HL-60 (cell line): ENCODE measurements at regions not wholly inside any gene's neighbourhood (a gene's known extent, or its start where the extent isn't known, plus 50 kb on each side); places are given as distances from the start of the nearest gene placed in this dataset.

Experiments used
- DNase-seq, 2 experiments: peaks; one replicate each; pipeline ENCODE4 v3.0.0-alpha.2; 2010 to 2020; ENCODE audit warnings: low read depth in 1 of 2, low spot score in 1 of 2
- H3K27ac ChIP-seq: fragments of 250-450 bp; sonication (Bioruptor Pico); replicated peaks from 2 replicates; pipeline ENCODE4 v1.5.1; 2020; ENCODE audit warnings: mild to moderate bottlenecking, moderate library complexity
- H3K27me3 ChIP-seq: fragments of 250-450 bp; sonication (Bioruptor Pico); 2 replicates; pipeline ENCODE4 v1.5.1; 2021; ENCODE audit warnings: mild to moderate bottlenecking, moderate library complexity; ENCODE audit not compliant: insufficient read depth, poor library complexity, severe bottlenecking
- H3K4me3 ChIP-seq: replicated peaks from 2 replicates; pipeline ENCODE4 v1.5.1; 2011; ENCODE audit warnings: mild to moderate bottlenecking, control low read depth, low read length; ENCODE audit not compliant: insufficient read depth
- GABPA ChIP-seq: IDR thresholded peaks from 2 replicates; pipeline ENCODE4 v1.6.1; 2012; ENCODE audit warnings: low read depth
- POLR2AphosphoS5 ChIP-seq: IDR thresholded peaks from 2 replicates; pipeline ENCODE4 v1.6.1; 2012; ENCODE audit warnings: low read depth
- SPI1 ChIP-seq: IDR thresholded peaks from 2 replicates; pipeline ENCODE4 v1.6.1; 2012; ENCODE audit warnings: low read depth, mild to moderate bottlenecking, borderline replicate concordance
- TF ChIP-seq, protein P1 (sequence below): IDR thresholded peaks from 2 replicates; pipeline ENCODE4 v1.6.1; 2012; ENCODE audit warnings: low read depth; ENCODE audit not compliant: insufficient replicate concordance
- TF ChIP-seq, protein P2 (sequence below): IDR thresholded peaks from one replicate; pipeline ENCODE4 v1.5.1; 2011; ENCODE audit warnings: low read length, control low read depth, inconsistent platforms; ENCODE audit not compliant: insufficient read depth

DNA sequence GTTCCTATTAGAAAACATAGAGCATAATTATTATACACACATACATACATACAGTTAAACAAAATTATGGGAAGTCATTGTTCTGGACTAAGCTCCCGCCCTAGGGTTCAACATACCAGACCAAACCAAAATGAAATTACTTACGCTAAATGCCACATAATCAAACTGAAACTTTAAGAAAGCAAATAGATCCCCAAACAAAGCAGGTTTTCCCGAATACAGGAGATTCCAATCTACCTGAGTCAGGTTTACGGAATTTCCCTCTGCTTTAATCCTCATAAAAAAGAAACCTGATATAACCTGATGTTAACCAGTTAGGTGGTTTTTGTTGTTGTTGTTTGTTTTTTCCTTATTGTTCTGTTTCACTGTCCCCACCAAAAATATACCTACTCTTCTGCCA, 1886.9 kb downstream of the NCAM2 start:
- no peak for DNase-seq
- no peaks in the 10 kb centered on the region for H3K27me3 ChIP-seq
- TF ChIP-seq, protein P1, sequence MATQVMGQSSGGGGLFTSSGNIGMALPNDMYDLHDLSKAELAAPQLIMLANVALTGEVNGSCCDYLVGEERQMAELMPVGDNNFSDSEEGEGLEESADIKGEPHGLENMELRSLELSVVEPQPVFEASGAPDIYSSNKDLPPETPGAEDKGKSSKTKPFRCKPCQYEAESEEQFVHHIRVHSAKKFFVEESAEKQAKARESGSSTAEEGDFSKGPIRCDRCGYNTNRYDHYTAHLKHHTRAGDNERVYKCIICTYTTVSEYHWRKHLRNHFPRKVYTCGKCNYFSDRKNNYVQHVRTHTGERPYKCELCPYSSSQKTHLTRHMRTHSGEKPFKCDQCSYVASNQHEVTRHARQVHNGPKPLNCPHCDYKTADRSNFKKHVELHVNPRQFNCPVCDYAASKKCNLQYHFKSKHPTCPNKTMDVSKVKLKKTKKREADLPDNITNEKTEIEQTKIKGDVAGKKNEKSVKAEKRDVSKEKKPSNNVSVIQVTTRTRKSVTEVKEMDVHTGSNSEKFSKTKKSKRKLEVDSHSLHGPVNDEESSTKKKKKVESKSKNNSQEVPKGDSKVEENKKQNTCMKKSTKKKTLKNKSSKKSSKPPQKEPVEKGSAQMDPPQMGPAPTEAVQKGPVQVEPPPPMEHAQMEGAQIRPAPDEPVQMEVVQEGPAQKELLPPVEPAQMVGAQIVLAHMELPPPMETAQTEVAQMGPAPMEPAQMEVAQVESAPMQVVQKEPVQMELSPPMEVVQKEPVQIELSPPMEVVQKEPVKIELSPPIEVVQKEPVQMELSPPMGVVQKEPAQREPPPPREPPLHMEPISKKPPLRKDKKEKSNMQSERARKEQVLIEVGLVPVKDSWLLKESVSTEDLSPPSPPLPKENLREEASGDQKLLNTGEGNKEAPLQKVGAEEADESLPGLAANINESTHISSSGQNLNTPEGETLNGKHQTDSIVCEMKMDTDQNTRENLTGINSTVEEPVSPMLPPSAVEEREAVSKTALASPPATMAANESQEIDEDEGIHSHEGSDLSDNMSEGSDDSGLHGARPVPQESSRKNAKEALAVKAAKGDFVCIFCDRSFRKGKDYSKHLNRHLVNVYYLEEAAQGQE = no peak
- TF ChIP-seq SPI1 (no peak), POLR2AphosphoS5 (no peak), GABPA (no peak)
- TF ChIP-seq, protein P2, sequence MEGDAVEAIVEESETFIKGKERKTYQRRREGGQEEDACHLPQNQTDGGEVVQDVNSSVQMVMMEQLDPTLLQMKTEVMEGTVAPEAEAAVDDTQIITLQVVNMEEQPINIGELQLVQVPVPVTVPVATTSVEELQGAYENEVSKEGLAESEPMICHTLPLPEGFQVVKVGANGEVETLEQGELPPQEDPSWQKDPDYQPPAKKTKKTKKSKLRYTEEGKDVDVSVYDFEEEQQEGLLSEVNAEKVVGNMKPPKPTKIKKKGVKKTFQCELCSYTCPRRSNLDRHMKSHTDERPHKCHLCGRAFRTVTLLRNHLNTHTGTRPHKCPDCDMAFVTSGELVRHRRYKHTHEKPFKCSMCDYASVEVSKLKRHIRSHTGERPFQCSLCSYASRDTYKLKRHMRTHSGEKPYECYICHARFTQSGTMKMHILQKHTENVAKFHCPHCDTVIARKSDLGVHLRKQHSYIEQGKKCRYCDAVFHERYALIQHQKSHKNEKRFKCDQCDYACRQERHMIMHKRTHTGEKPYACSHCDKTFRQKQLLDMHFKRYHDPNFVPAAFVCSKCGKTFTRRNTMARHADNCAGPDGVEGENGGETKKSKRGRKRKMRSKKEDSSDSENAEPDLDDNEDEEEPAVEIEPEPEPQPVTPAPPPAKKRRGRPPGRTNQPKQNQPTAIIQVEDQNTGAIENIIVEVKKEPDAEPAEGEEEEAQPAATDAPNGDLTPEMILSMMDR = no peak

DNA sequence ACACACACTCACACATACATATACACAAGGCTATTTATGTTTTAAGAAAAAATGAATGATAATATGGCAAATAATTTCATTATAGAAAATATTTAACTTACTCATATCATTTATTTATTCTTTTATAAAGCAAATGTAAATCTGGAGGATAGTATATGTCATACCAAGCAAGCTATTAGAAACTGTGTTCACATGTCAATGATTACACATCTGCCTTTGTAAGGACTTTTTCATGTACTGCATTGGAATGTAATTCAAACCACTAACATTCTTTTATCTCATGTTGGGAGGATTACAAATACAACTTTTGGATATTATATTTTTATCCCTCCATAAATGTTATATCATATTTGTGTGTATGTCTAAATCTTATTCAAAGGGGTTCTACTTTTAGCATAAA, 1887.4 kb downstream of the NCAM2 start:
- Histone ChIP-seq H3K27ac (no peak overlapping the region), H3K27me3 (no peaks in the 10 kb centered on the region), H3K4me3 (no peak overlapping the region)
- TF ChIP-seq, protein P2 = no peak
- TF ChIP-seq GABPA = no peak
- TF ChIP-seq SPI1 = no peak
- TF ChIP-seq, protein P1 = no peak
- TF ChIP-seq POLR2AphosphoS5 = no peak
- no peak for DNase-seq

More for the DNA sequence above, 1886.9 kb downstream of the NCAM2 start:
- no peak overlapping the region for H3K4me3 ChIP-seq
- no peak overlapping the region for H3K27ac ChIP-seq

DNA sequence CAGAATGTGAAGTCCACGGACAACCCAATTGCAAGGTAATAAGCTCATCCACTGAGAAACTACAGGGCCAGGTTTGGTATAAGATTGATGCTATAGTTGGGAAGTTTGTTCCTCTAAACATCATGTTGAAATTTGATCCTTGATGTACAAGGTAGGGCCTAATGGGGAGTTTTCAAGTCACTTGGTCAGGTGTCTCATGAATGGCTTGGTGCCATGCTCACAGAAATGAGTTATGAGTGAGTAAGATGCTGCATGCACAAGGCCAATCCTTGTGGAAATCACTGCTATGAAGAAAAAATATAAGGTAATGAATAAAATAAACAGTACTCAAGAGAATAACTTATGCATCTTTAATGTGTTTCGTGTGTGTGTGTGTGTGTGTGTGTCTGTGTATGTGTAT, 1891.2 kb downstream of the NCAM2 start:
- Histone ChIP-seq H3K27ac (no peak overlapping the region), H3K27me3 (no peaks in the 10 kb centered on the region), H3K4me3 (no peak overlapping the region)
- TF ChIP-seq, protein P2 = no peak
- TF ChIP-seq SPI1 (no peak), POLR2AphosphoS5 (no peak), GABPA (no peak)
- TF ChIP-seq, protein P1 = no peak
- DNase-seq = no peak
